HCT116 (cell line): ENCODE measurements at regions not wholly inside any gene's neighbourhood (a gene's known extent, or its start where the extent isn't known, plus 50 kb on each side); places are given as distances from the start of the nearest gene placed in this dataset.

Experiments used
- EZH2 ChIP-seq: fragments of 200-600 bp; sonication (generic); IDR thresholded peaks from 2 replicates; pipeline ENCODE4 v1.6.1; 2017; ENCODE audit warnings: antibody characterized with exemption, mixed run types
- EZH2phosphoT487 ChIP-seq: fragments of 200-600 bp; IDR thresholded peaks from 2 replicates; pipeline ENCODE4 v1.6.1; 2018; ENCODE audit warnings: antibody characterized with exemption, borderline replicate concordance
- POLR2A ChIP-seq: IDR thresholded peaks from 2 replicates; pipeline ENCODE4 v1.7.0; 2011; ENCODE audit warnings: borderline replicate concordance; ENCODE audit not compliant: insufficient read depth, insufficient read length; ENCODE audit errors: extremely low read depth
- POLR2AphosphoS5 ChIP-seq: IDR thresholded peaks from 2 replicates; pipeline ENCODE4 v1.6.1; 2011; ENCODE audit warnings: mild to moderate bottlenecking, low read depth, low read length, moderate library complexity
- RAD21 ChIP-seq: IDR thresholded peaks from 2 replicates; pipeline ENCODE4 v1.6.1; 2012; ENCODE audit warnings: low read depth, mild to moderate bottlenecking
- SP1 ChIP-seq: IDR thresholded peaks from 2 replicates; pipeline ENCODE4 v1.6.1; 2012; ENCODE audit warnings: low read depth
- SRF ChIP-seq: IDR thresholded peaks from 2 replicates; pipeline ENCODE4 v1.6.1; 2012; ENCODE audit warnings: low read depth
- TCF7L2 ChIP-seq: IDR thresholded peaks from 2 replicates; pipeline ENCODE4 v1.7.0; 2011; ENCODE audit warnings: borderline replicate concordance, inconsistent platforms; ENCODE audit not compliant: insufficient read depth, insufficient read length; ENCODE audit errors: extremely low read depth
- ZFX ChIP-seq: fragments of 450-650 bp; IDR thresholded peaks from 2 replicates; pipeline ENCODE4 v1.6.1; 2017
- TF ChIP-seq, protein P1 (sequence below), 3 experiments: fragments of 200-600 bp in 1 of 3; sonication (generic) in 1 of 3; IDR thresholded peaks in 2 of 3; conservative IDR thresholded peaks in 1 of 3; 2 replicates each; pipeline ENCODE4 v1.5.1; 2012 to 2017; ENCODE audit warnings: low read depth in 2 of 3, low read length in 2 of 3, antibody characterized with exemption in 1 of 3, borderline replicate concordance in 1 of 3, control low read depth in 1 of 3, mild to moderate bottlenecking in 1 of 3, mixed read lengths in 1 of 3, mixed run types in 1 of 3, moderate library complexity in 1 of 3; ENCODE audit not compliant: insufficient read depth in 1 of 3
- TF ChIP-seq, protein P2 (sequence below): IDR thresholded peaks from 2 replicates; pipeline ENCODE4 v1.6.1; 2012

DNA sequence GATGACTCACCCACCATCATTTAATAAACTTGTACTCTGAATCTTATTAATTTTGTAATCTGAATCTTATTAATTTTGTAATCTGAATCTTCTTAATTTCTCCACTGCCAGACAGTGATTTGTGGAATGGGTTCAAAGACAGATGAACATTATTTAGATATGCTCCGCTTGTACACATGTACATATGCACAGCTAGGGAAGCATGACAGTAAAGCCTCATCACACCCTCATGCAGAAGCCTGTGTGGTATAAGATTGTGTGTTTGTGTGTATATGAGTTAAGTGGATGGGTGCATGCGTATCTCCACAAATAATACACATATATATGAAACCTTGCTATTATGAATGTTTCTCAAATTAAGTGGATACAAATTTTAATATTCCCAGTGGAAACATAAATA is 318.5 kb upstream of the SFRP2 start:
- TF ChIP-seq SP1 (no peak), SRF (no peak), TCF7L2 (no peak), ZFX (no peak), EZH2 (no peak), EZH2phosphoT487 (no peak), POLR2A (no peak), POLR2AphosphoS5 (no peak), RAD21 (no peak)
- TF ChIP-seq, protein P1, sequence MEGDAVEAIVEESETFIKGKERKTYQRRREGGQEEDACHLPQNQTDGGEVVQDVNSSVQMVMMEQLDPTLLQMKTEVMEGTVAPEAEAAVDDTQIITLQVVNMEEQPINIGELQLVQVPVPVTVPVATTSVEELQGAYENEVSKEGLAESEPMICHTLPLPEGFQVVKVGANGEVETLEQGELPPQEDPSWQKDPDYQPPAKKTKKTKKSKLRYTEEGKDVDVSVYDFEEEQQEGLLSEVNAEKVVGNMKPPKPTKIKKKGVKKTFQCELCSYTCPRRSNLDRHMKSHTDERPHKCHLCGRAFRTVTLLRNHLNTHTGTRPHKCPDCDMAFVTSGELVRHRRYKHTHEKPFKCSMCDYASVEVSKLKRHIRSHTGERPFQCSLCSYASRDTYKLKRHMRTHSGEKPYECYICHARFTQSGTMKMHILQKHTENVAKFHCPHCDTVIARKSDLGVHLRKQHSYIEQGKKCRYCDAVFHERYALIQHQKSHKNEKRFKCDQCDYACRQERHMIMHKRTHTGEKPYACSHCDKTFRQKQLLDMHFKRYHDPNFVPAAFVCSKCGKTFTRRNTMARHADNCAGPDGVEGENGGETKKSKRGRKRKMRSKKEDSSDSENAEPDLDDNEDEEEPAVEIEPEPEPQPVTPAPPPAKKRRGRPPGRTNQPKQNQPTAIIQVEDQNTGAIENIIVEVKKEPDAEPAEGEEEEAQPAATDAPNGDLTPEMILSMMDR (IDR thresholded peaks at IDR 0.05 in 2 of 3, conservative IDR thresholded peaks at IDR 0.05 in 1 of 3; ENCODE audit: borderline replicate concordance in 1 of 3, insufficient read depth in 1 of 3, low read depth in 2 of 3, low read length in 2 of 3) = no peak
- TF ChIP-seq, protein P2, sequence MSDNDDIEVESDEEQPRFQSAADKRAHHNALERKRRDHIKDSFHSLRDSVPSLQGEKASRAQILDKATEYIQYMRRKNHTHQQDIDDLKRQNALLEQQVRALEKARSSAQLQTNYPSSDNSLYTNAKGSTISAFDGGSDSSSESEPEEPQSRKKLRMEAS = no peak
